ENCODE measurements at regions not wholly inside any gene's neighbourhood (a gene's known extent, or its start where the extent isn't known, plus 50 kb on each side); places are given as distances from the start of the nearest gene placed in this dataset.

DNA sequence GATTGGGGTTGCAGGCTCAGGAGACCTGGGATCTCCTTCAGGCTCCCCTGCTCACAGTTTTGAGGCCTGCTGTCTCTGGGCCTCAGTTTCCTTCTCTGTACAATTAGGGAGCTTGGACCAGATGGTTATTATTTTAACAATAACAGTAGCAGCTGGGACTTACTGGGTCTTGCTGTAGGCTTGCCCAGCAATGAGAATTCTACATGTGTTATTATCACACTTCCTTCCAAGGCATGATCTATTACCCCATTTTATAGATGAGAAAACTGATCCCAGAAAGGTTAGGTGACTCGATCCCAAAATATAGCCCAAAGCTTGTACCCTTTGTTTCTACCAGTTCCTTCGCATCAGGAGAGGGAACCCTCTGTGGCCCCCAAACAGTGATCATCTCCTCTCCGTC is 153.8 kb downstream of the PTPRU start:
- no peaks in the 10 kb centered on the region for H3K9me3 ChIP-seq
- H3K4me1 ChIP-seq: no peaks in the 10 kb centered on the region
- no peak for DNase-seq
- intact Hi-C loops (cut with micrococcal nuclease; ENCODE audit: unreplicated experiment): no loop called here
- Mint-ChIP-seq H3K27ac (ENCODE audit: unreplicated experiment) (no peak overlapping the region), H3K4me3 (ENCODE audit: unreplicated experiment) (no peak overlapping the region), H3K36me3 (ENCODE audit: insufficient read depth, unreplicated experiment) (no peaks in the 10 kb centered on the region), H3K27me3 (ENCODE audit: insufficient read depth, unreplicated experiment) (no peaks in the 10 kb centered on the region), H3K9me3 (ENCODE audit: unreplicated experiment) (no peaks in the 10 kb centered on the region), H3K4me1 (ENCODE audit: low read depth, unreplicated experiment) (no peaks in the 10 kb centered on the region)
- no TSS peak for BruUV-seq (replicated peaks)
- H3K27me3 ChIP-seq (replicated peaks; ENCODE audit: control insufficient read depth, insufficient read depth, low read length): no peaks in the 10 kb centered on the region
- H3K4me3 ChIP-seq (ENCODE audit: low read depth, low read length): no peak overlapping the region
- no peaks in the 10 kb centered on the region for H3K36me3 ChIP-seq (ENCODE audit: control insufficient read depth, insufficient read depth, low read length)
- no peak for TF ChIP-seq CTCF (IDR thresholded peaks at IDR 0.05; ENCODE audit: insufficient read depth in 1 of 2, low read depth in 1 of 2, low read length in 1 of 2, severe bottlenecking in 1 of 2, unreplicated experiment in 1 of 2)
- POLR2A ChIA-PET: no interaction called here
- CTCF ChIA-PET: no interaction called here

GRCh38 chr1:29389533-29390041 is 153.3 kb downstream of the PTPRU start:
- no peak overlapping the region for H3K27ac Mint-ChIP-seq (ENCODE audit: unreplicated experiment)
- POLR2A ChIA-PET: no interaction called here
- no peaks in the 10 kb centered on the region for H3K36me3 ChIP-seq (ENCODE audit: control insufficient read depth, insufficient read depth, low read length)
- no peaks in the 10 kb centered on the region for H3K4me1 Mint-ChIP-seq (ENCODE audit: low read depth, unreplicated experiment)
- TF ChIP-seq CTCF (IDR thresholded peaks at IDR 0.05; ENCODE audit: insufficient read depth in 1 of 2, low read depth in 1 of 2, low read length in 1 of 2, severe bottlenecking in 1 of 2, unreplicated experiment in 1 of 2): no peak
- H3K9me3 ChIP-seq: no peaks in the 10 kb centered on the region
- H3K4me3 Mint-ChIP-seq (ENCODE audit: unreplicated experiment): no peak overlapping the region
- H3K4me1 ChIP-seq: no peaks in the 10 kb centered on the region
- intact Hi-C loops (cut with micrococcal nuclease; ENCODE audit: unreplicated experiment): no loop called here
- H3K36me3 Mint-ChIP-seq (ENCODE audit: insufficient read depth, unreplicated experiment): no peaks in the 10 kb centered on the region
- no TSS peak for BruUV-seq (replicated peaks)
- no peaks in the 10 kb centered on the region for H3K27me3 ChIP-seq (replicated peaks; ENCODE audit: control insufficient read depth, insufficient read depth, low read length)
- no peak overlapping the region for H3K4me3 ChIP-seq (ENCODE audit: low read depth, low read length)
- no peak for DNase-seq
- H3K9me3 Mint-ChIP-seq (ENCODE audit: unreplicated experiment): no peaks in the 10 kb centered on the region
- no peaks in the 10 kb centered on the region for H3K27me3 Mint-ChIP-seq (ENCODE audit: insufficient read depth, unreplicated experiment)
- CTCF ChIA-PET: no interaction called here

- peaks cover 2% of the 10 kb centered on the region for H3K27me3 Mint-ChIP-seq (ENCODE audit: insufficient read depth, unreplicated experiment)
- intact Hi-C loops (cut with micrococcal nuclease; ENCODE audit: unreplicated experiment): no loop called here
- no TSS peak for BruUV-seq (replicated peaks)
- Histone ChIP-seq H3K27me3 (replicated peaks; ENCODE audit: control insufficient read depth, insufficient read depth, low read length) (no peaks in the 10 kb centered on the region), H3K4me1 (no peaks in the 10 kb centered on the region), H3K4me3 (ENCODE audit: low read depth, low read length) (no peak overlapping the region), H3K36me3 (ENCODE audit: control insufficient read depth, insufficient read depth, low read length) (no peaks in the 10 kb centered on the region), H3K9me3 (no peaks in the 10 kb centered on the region)
- no peak for TF ChIP-seq CTCF (IDR thresholded peaks at IDR 0.05; ENCODE audit: insufficient read depth in 1 of 2, low read depth in 1 of 2, low read length in 1 of 2, severe bottlenecking in 1 of 2, unreplicated experiment in 1 of 2)
- DNase-seq: no peak
- no peak overlapping the region for H3K27ac Mint-ChIP-seq (ENCODE audit: unreplicated experiment)
- no peaks in the 10 kb centered on the region for H3K4me1 Mint-ChIP-seq (ENCODE audit: low read depth, unreplicated experiment)
- POLR2A ChIA-PET: no interaction called here
- no peak overlapping the region for H3K4me3 Mint-ChIP-seq (ENCODE audit: unreplicated experiment)
- CTCF ChIA-PET: no interaction called here
- no peaks in the 10 kb centered on the region for H3K36me3 Mint-ChIP-seq (ENCODE audit: insufficient read depth, unreplicated experiment)
- no peaks in the 10 kb centered on the region for H3K9me3 Mint-ChIP-seq (ENCODE audit: unreplicated experiment)
These were observed 152.6 kb downstream of the PTPRU start for GRCh38 chr1:29388884-29389283.
